CD4-positive, alpha-beta memory T cell (primary cell): ENCODE measurements at regions not wholly inside any gene's neighbourhood (a gene's known extent, or its start where the extent isn't known, plus 50 kb on each side); places are given as distances from the start of the nearest gene placed in this dataset.
"Not testable (repeated sequence)": the region's sequence is repeated elsewhere in the genome, so short reads cannot be mapped to it uniquely, and the experiment has no call there.

Experiments used
- CTCF ChIA-PET: fragments of 350-600 bp; sonication (Branson Sonifier 250); formaldehyde crosslinking; loops from one replicate; lab custom pipeline; 2021; ENCODE audit warnings: inconsistent platforms; ENCODE audit not compliant: partially characterized antibody; lab: Charles Lee
- POLR2A ChIA-PET: fragments of 350-600 bp; sonication (Branson Sonifier 250); formaldehyde crosslinking; loops from one replicate; lab custom pipeline; 2021; ENCODE audit not compliant: partially characterized antibody; lab: Charles Lee
- DNase-seq, 5 donors: peaks; one replicate each; pipeline versions ENCODE4 v3.0.0 to v3.0.0-alpha.2; 2020 to 2022; ENCODE audit warnings: mixed read lengths in 1 of 5
- H3K27ac ChIP-seq: one replicate; pipeline ENCODE4 v1.7.0; 2013; ENCODE audit warnings: low read depth, low read length
- H3K27me3 ChIP-seq: 2 replicates; pipeline ENCODE4 v1.7.0; 2013; ENCODE audit warnings: mild to moderate bottlenecking, low read length, moderate library complexity; ENCODE audit not compliant: insufficient read depth
- H3K36me3 ChIP-seq: 2 replicates; pipeline ENCODE4 v1.7.0; 2013; ENCODE audit warnings: mild to moderate bottlenecking, low read length, moderate library complexity; ENCODE audit not compliant: insufficient read depth
- H3K4me1 ChIP-seq: 2 replicates; pipeline ENCODE4 v1.7.0; 2013; ENCODE audit warnings: mild to moderate bottlenecking, low read length, moderate library complexity; ENCODE audit not compliant: insufficient read depth
- H3K4me3 ChIP-seq, 2 donors: one replicate each; pipeline ENCODE4 v1.7.0; 2013; ENCODE audit warnings: low read length in 2 of 2, mild to moderate bottlenecking in 1 of 2
- H3K9me3 ChIP-seq, 2 donors: one replicate each; pipeline ENCODE4 v1.7.0; 2013; ENCODE audit warnings: low read length in 2 of 2, control low read depth in 1 of 2; ENCODE audit not compliant: control insufficient read depth in 1 of 2
- H3K27ac Mint-ChIP-seq, 7 donors: one replicate each; pipeline ENCODE4 v1.8.0; 2020 to 2021; ENCODE audit warnings: mixed read lengths in 7 of 7, mild to moderate bottlenecking in 6 of 7, inconsistent platforms in 3 of 7, moderate library complexity in 3 of 7
- H3K27me3 Mint-ChIP-seq, 2 donors: one replicate each; pipeline ENCODE4 v1.8.0; 2020 to 2021; ENCODE audit warnings: mixed read lengths in 2 of 2
- H3K36me3 Mint-ChIP-seq, 2 donors: one replicate each; pipeline ENCODE4 v1.8.0; 2020 to 2021; ENCODE audit warnings: mixed read lengths in 2 of 2, inconsistent platforms in 1 of 2, mild to moderate bottlenecking in 1 of 2
- H3K4me1 Mint-ChIP-seq, 4 donors: one replicate each; pipeline ENCODE4 v1.8.0; 2020 to 2021; ENCODE audit warnings: mixed read lengths in 4 of 4, mild to moderate bottlenecking in 1 of 4
- H3K4me3 Mint-ChIP-seq, 8 donors: one replicate each; pipeline ENCODE4 v1.8.0; 2020 to 2021; ENCODE audit warnings: mixed read lengths in 8 of 8, mild to moderate bottlenecking in 7 of 8, moderate library complexity in 6 of 8, inconsistent platforms in 3 of 8
- H3K9me3 Mint-ChIP-seq, 8 donors: one replicate each; pipeline ENCODE4 v1.8.0; 2020 to 2021; ENCODE audit warnings: mixed read lengths in 8 of 8, mild to moderate bottlenecking in 5 of 8, inconsistent platforms in 3 of 8, moderate library complexity in 1 of 8
- intact Hi-C: fragments of 100-400 bp; cut with micrococcal nuclease; formaldehyde crosslinking; loops from one replicate; pipeline ENCODE4 v1.15.1; 2023

DNA sequence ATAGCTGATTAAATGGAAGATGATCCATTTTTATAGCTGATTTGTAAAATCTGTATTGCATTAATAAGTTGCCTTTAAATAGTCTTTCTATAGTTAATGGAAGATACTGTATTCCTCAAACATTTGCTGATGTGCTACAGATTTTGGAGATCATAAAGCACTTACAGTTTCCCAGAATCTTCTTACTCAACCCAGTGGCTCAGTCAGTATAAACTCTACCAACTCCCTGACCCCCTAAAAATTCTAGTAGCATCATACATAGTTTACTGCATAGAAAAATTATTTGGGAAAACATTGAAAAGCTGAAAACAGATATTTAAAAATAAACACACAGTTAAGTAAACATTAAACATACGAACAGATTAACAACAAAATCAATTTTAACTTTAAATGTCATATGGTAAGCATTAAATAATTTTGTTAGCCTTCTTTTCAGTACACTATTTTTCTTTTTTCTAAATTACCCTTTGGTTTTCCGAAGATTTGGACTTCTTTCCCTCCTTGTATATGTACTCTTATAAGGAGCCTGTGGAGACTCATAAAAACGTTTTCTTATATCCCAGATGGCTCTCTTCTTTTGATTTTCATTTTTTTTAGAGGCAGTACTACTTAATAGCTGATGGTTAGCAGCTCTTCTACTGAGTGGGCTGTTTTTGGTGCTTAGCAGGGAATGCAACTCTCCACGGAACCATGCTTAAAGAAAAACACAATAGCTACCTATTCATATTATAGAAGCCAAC lies 62.7 kb upstream of the BMP5 start:
- peaks cover 0 to 24% (median 7%) of the 10 kb centered on the region in 8 donors for H3K9me3 Mint-ChIP-seq
- H3K4me3 Mint-ChIP-seq: no peak overlapping the region
- no peaks in the 10 kb centered on the region for H3K36me3 ChIP-seq
- no peak for DNase-seq
- no peaks in the 10 kb centered on the region for H3K27me3 Mint-ChIP-seq
- H3K4me3 ChIP-seq: no peak overlapping the region
- H3K9me3 ChIP-seq: no peaks in the 10 kb centered on the region
- ChIA-PET POLR2A (no interaction called here), CTCF (no interaction called here)
- no peak overlapping the region for H3K27ac Mint-ChIP-seq
- no peaks in the 10 kb centered on the region for H3K4me1 ChIP-seq
- intact Hi-C loops: no loop called here
- no peak overlapping the region for H3K27ac ChIP-seq
- H3K27me3 ChIP-seq: no peaks in the 10 kb centered on the region
- no peaks in the 10 kb centered on the region for H3K4me1 Mint-ChIP-seq
- no peaks in the 10 kb centered on the region for H3K36me3 Mint-ChIP-seq

- intact Hi-C loops: no loop called here
- POLR2A ChIA-PET: no interaction called here
- CTCF ChIA-PET: no interaction called here
Measured at GRCh38 chr6:55937261-55937947, 62.0 kb upstream of the BMP5 start.

GRCh38 chr6:55931101-55931500 lies 55.7 kb upstream of the BMP5 start:
- H3K27ac Mint-ChIP-seq: no peak overlapping the region
- H3K36me3 Mint-ChIP-seq: no peaks in the 10 kb centered on the region
- H3K27me3 Mint-ChIP-seq: no peaks in the 10 kb centered on the region
- H3K4me1 Mint-ChIP-seq: no peaks in the 10 kb centered on the region
- Histone ChIP-seq H3K4me3 (no peak overlapping the region), H3K27me3 (no peaks in the 10 kb centered on the region), H3K9me3 (peaks cover 0 to 3% of the 10 kb centered on the region in 2 donors), H3K36me3 (no peaks in the 10 kb centered on the region), H3K4me1 (no peaks in the 10 kb centered on the region), H3K27ac (no peak overlapping the region)
- DNase-seq: no peak
- H3K4me3 Mint-ChIP-seq: no peak overlapping the region
- H3K9me3 Mint-ChIP-seq: peaks cover 2 to 15% (median 4%) of the 10 kb centered on the region in 8 donors
- CTCF ChIA-PET: no interaction called here
- intact Hi-C loops: no loop called here
- POLR2A ChIA-PET: no interaction called here

More at GRCh38 chr6:55937261-55937947, 62.0 kb upstream of the BMP5 start:
- no peaks in the 10 kb centered on the region for H3K27me3 Mint-ChIP-seq
- Histone ChIP-seq H3K36me3 (no peaks in the 10 kb centered on the region), H3K27ac (no peak overlapping the region), H3K4me3 (no peak overlapping the region), H3K9me3 (no peaks in the 10 kb centered on the region), H3K27me3 (no peaks in the 10 kb centered on the region), H3K4me1 (no peaks in the 10 kb centered on the region)
- no peak overlapping the region for H3K27ac Mint-ChIP-seq
- H3K4me1 Mint-ChIP-seq: no peaks in the 10 kb centered on the region
- no peak for DNase-seq
- H3K36me3 Mint-ChIP-seq: no peaks in the 10 kb centered on the region
- H3K9me3 Mint-ChIP-seq: peaks cover 0 to 24% (median 7%) of the 10 kb centered on the region in 8 donors
- no peak overlapping the region for H3K4me3 Mint-ChIP-seq

- DNase-seq, H3K36me3 Mint-ChIP-seq, H3K9me3 ChIP-seq, H3K27me3 ChIP-seq, H3K27me3 Mint-ChIP-seq, H3K27ac ChIP-seq, H3K9me3 Mint-ChIP-seq, H3K36me3 ChIP-seq, H3K4me3 Mint-ChIP-seq, H3K4me1 ChIP-seq, intact Hi-C loops, H3K4me1 Mint-ChIP-seq, H3K4me3 ChIP-seq, CTCF ChIA-PET, POLR2A ChIA-PET, H3K27ac Mint-ChIP-seq: not testable (repeated sequence)
Measured at GRCh38 chr6:55927713-55928112, 52.3 kb upstream of the BMP5 start.

DNA sequence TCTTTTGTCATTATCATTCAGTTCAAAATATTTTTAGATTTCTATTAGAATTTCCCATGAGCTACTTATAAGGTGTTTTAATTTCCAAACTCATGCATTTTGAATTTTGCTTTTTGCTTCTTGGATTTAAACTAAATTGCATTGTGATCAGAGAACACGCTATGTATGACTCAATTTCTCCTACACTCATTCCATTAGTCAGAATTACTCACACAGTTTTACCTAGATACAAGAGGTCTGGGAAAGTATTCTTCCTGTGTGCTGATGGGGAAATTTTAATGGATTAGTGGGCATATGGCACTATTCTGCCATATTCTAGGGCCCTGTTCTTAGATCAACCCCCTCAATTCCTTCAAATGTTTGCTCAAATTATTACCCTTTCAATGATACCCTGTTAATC lies 49.9 kb upstream of the BMP5 start:
- no peak for DNase-seq
- peaks cover 2 to 21% (median 11%) of the 10 kb centered on the region in 8 donors for H3K9me3 Mint-ChIP-seq
- Histone ChIP-seq H3K27me3 (no peaks in the 10 kb centered on the region), H3K4me3 (no peak overlapping the region), H3K36me3 (no peaks in the 10 kb centered on the region), H3K27ac (no peak overlapping the region), H3K4me1 (no peaks in the 10 kb centered on the region), H3K9me3 (peaks cover 0 to 3% of the 10 kb centered on the region in 2 donors)
- POLR2A ChIA-PET: no interaction called here
- H3K36me3 Mint-ChIP-seq: no peaks in the 10 kb centered on the region
- no peaks in the 10 kb centered on the region for H3K4me1 Mint-ChIP-seq
- CTCF ChIA-PET: no interaction called here
- no peak overlapping the region for H3K27ac Mint-ChIP-seq
- intact Hi-C loops: no loop called here
- H3K4me3 Mint-ChIP-seq: no peak overlapping the region
- no peaks in the 10 kb centered on the region for H3K27me3 Mint-ChIP-seq
